GM12878 (cell line): ENCODE measurements at regions not wholly inside any gene's neighbourhood (a gene's known extent, or its start where the extent isn't known, plus 50 kb on each side); places are given as distances from the start of the nearest gene placed in this dataset.
A peak's percentile ranks its signal among the peaks of the same experiment; 100 is the strongest.

ENCODE experiments used
- ATAC-seq: fragments of 200-7000 bp; cut with Tn5 transposase; 3 replicates; pipeline ENCODE4 v1.9.1; 2020; ENCODE audit warnings: mild to moderate bottlenecking, moderate library complexity
- BruUV-seq: library from RNA; stranded (reverse); fragments of 400-500 nt; replicated peaks from 2 replicates; lab custom pipeline; 2021; lab: Mats Ljungman, UMichigan
- CTCF ChIA-PET: fragments of 300-600 bp; sonication (Branson Sonifier 250); formaldehyde crosslinking; extraction: SDS; loops from one replicate; lab custom pipeline; 2021; ENCODE audit warnings: inconsistent platforms; lab: Yijun Ruan, JAX
- POLR2A ChIA-PET: fragments of 350-600 bp; formaldehyde crosslinking; extraction: SDS; loops from one replicate; lab custom pipeline; 2021; ENCODE audit warnings: inconsistent platforms; lab: Charles Lee
- RAD21 ChIA-PET: fragments of 300-600 bp; sonication (Branson Sonifier 250); formaldehyde crosslinking; loops from one replicate; lab custom pipeline; 2023; ENCODE audit warnings: antibody characterized with exemption; ENCODE audit not compliant: unreplicated experiment; lab: Charles Lee
- SMC1A ChIA-PET: fragments of 300-600 bp; sonication (Branson Sonifier 250); formaldehyde crosslinking; loops from one replicate; lab custom pipeline; 2023; ENCODE audit not compliant: unreplicated experiment, uncharacterized antibody; lab: Charles Lee
- DNase-seq: peaks from one replicate; pipeline ENCODE4 v3.0.0-alpha.2; 2011; ENCODE audit warnings: low read depth, low spot score
- FAIRE-seq: peaks from 3 replicates; lab custom pipeline; 2011; peaks lifted over from hg19 to GRCh38; lab: Jason Lieb, UNC
- H2AFZ ChIP-seq: 2 replicates; pipeline ENCODE4 v1.6.0; 2011; ENCODE audit warnings: low read depth, low read length, control low read depth; ENCODE audit not compliant: control insufficient read depth
- H3K27ac ChIP-seq: 2 replicates; pipeline ENCODE4 v1.5.1; 2011; ENCODE audit warnings: control low read depth; ENCODE audit not compliant: control insufficient read depth, insufficient read depth
- H3K27me3 ChIP-seq, 2 experiments: replicated peaks in 1 of 2; 2 replicates each; pipeline versions ENCODE4 v1.6.0 to v1.6.1; 2011; ENCODE audit warnings: low read length in 1 of 2; ENCODE audit not compliant: control insufficient read depth in 2 of 2, insufficient read depth in 2 of 2
- H3K36me3 ChIP-seq, 2 experiments: 2 replicates each; pipeline ENCODE4 v1.5.1; 2011; ENCODE audit warnings: low read length in 1 of 2; ENCODE audit not compliant: control insufficient read depth in 2 of 2, insufficient read depth in 2 of 2
- H3K4me1 ChIP-seq: 2 replicates; pipeline ENCODE4 v1.6.1; 2011; ENCODE audit warnings: mild to moderate bottlenecking, low read length, moderate library complexity, mixed read lengths; ENCODE audit not compliant: control insufficient read depth, insufficient read depth
- H3K4me2 ChIP-seq: 2 replicates; pipeline ENCODE4 v1.6.0; 2011; ENCODE audit warnings: control low read depth; ENCODE audit not compliant: control insufficient read depth, insufficient read depth
- H3K4me3 ChIP-seq: fragments of 200-600 bp; sonication (generic); 2 replicates; pipeline ENCODE4 v1.5.1; 2016
- H3K79me2 ChIP-seq: 2 replicates; pipeline ENCODE4 v1.6.0; 2011; ENCODE audit warnings: low read length; ENCODE audit not compliant: control insufficient read depth, insufficient read depth
- H3K9ac ChIP-seq: 2 replicates; pipeline ENCODE4 v1.8.0; 2011; ENCODE audit warnings: low read length, control low read depth, mixed read lengths; ENCODE audit not compliant: control insufficient read depth, insufficient read depth
- H3K9me3 ChIP-seq: replicated peaks from 3 replicates; pipeline ENCODE4 v1.5.1; 2011; ENCODE audit warnings: mild to moderate bottlenecking, low read length; ENCODE audit not compliant: control insufficient read depth, insufficient read depth
- H4K20me1 ChIP-seq: 2 replicates; pipeline ENCODE4 v1.6.0; 2011; ENCODE audit not compliant: control insufficient read depth, insufficient read depth
- POLR2AphosphoS2 ChIP-seq: IDR thresholded peaks from 2 replicates; pipeline ENCODE4 v1.6.1; 2011; ENCODE audit warnings: low read depth, mild to moderate bottlenecking, low read length, improper control_type of control experiment, moderate library complexity
- WGBS: methylation state at CpG from one replicate; pipeline ENCODE4 v1.1.6; 2016; ENCODE audit warnings: low lambda C conversion rate; ENCODE audit not compliant: insufficient replicate concordance, insufficient coverage; ENCODE audit errors: missing lambda C conversion rate; 5-methylcytosine and 5-hydroxymethylcytosine counted together
- in situ Hi-C: fragments of 300-500 bp; cut with MboI; formaldehyde crosslinking; loops from 9 replicates; pipeline ENCODE4 v1.14.3; 2018; ENCODE audit warnings: mixed read lengths
- intact Hi-C: fragments of 100-400 bp; cut with micrococcal nuclease; formaldehyde crosslinking; loops from one replicate; pipeline ENCODE4 v1.14.2; 2022; ENCODE audit not compliant: unreplicated experiment
- TF ChIP-seq, protein P1 (sequence below): fragments of 450-650 bp; conservative IDR thresholded peaks from 2 replicates; pipeline ENCODE4 v1.6.1; 2017; ENCODE audit warnings: mild to moderate bottlenecking, moderate library complexity
- TF ChIP-seq, protein P2 (sequence below): fragments of 450-650 bp; IDR thresholded peaks from 2 replicates; pipeline ENCODE4 v1.6.1; 2017; ENCODE audit warnings: mild to moderate bottlenecking, low read depth, inconsistent platforms; ENCODE audit not compliant: poor library complexity, severe bottlenecking
- TF ChIP-seq, protein P3 (sequence below), 3 experiments: IDR thresholded peaks in 2 of 3; conservative IDR thresholded peaks in 1 of 3; 2 replicates each; pipeline ENCODE4 v1.5.1; 2011; ENCODE audit warnings: low read depth in 3 of 3, low read length in 3 of 3, mild to moderate bottlenecking in 3 of 3, control low read depth in 2 of 3, moderate library complexity in 2 of 3, inconsistent platforms in 1 of 3, mixed read lengths in 1 of 3; ENCODE audit not compliant: control insufficient read depth in 2 of 3, insufficient read depth in 1 of 3; ENCODE audit errors: extremely low read depth in 1 of 3

DNA sequence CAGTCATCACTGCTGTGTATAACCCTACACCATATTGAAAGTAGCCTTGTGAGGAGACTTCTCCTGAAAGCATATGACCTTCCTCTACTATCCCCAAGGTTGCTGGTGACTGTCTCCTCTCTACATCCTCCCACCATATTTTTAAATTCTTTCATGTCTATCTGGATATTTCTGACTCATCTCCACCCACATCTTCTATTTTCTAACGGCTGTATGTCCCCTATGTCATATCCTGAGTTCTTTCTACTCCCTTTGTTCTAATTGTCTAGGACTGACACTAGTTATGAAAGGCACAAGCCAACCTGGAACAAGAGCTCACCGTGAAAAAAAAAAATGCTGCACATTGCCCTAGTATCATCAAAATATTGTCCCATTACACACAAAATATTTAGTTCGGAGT is 218.3 kb upstream of the ZNF462 start (continued):
- TF ChIP-seq, protein P1, sequence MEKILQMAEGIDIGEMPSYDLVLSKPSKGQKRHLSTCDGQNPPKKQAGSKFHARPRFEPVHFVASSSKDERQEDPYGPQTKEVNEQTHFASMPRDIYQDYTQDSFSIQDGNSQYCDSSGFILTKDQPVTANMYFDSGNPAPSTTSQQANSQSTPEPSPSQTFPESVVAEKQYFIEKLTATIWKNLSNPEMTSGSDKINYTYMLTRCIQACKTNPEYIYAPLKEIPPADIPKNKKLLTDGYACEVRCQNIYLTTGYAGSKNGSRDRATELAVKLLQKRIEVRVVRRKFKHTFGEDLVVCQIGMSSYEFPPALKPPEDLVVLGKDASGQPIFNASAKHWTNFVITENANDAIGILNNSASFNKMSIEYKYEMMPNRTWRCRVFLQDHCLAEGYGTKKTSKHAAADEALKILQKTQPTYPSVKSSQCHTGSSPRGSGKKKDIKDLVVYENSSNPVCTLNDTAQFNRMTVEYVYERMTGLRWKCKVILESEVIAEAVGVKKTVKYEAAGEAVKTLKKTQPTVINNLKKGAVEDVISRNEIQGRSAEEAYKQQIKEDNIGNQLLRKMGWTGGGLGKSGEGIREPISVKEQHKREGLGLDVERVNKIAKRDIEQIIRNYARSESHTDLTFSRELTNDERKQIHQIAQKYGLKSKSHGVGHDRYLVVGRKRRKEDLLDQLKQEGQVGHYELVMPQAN = no peak

DNA sequence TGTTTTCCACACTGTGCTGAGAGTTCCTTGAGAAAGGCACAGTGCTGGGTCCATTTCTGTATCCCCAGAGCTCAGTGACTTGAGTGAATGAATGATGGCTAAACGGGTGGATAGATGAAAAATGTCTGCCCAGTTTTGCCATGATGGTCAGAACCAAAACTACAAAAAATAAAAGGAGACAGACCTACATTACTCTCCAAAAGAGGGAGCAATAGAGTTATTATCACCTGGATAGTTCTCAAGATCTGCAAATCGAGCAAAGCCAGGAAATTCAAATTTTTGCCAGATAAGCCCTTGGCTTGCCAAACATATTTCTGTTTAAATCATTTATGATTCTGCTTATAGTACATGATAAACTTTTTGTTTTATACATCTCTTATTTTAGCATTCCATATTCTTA is 214.2 kb upstream of the ZNF462 start:
- H3K36me3 ChIP-seq = no peaks in the 10 kb centered on the region
- H3K79me2 ChIP-seq = no peaks in the 10 kb centered on the region
- ChIA-PET RAD21 (no interaction called here), POLR2A (no interaction called here), CTCF (no interaction called here), SMC1A (no interaction called here)
- no TSS peak for BruUV-seq
- no peaks in the 10 kb centered on the region for H3K9me3 ChIP-seq
- no peaks in the 10 kb centered on the region for H3K27me3 ChIP-seq
- ATAC-seq = no peak
- TF ChIP-seq, protein P2, sequence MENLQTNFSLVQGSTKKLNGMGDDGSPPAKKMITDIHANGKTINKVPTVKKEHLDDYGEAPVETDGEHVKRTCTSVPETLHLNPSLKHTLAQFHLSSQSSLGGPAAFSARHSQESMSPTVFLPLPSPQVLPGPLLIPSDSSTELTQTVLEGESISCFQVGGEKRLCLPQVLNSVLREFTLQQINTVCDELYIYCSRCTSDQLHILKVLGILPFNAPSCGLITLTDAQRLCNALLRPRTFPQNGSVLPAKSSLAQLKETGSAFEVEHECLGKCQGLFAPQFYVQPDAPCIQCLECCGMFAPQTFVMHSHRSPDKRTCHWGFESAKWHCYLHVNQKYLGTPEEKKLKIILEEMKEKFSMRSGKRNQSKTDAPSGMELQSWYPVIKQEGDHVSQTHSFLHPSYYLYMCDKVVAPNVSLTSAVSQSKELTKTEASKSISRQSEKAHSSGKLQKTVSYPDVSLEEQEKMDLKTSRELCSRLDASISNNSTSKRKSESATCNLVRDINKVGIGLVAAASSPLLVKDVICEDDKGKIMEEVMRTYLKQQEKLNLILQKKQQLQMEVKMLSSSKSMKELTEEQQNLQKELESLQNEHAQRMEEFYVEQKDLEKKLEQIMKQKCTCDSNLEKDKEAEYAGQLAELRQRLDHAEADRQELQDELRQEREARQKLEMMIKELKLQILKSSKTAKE = no peak
- TF ChIP-seq, protein P3, sequence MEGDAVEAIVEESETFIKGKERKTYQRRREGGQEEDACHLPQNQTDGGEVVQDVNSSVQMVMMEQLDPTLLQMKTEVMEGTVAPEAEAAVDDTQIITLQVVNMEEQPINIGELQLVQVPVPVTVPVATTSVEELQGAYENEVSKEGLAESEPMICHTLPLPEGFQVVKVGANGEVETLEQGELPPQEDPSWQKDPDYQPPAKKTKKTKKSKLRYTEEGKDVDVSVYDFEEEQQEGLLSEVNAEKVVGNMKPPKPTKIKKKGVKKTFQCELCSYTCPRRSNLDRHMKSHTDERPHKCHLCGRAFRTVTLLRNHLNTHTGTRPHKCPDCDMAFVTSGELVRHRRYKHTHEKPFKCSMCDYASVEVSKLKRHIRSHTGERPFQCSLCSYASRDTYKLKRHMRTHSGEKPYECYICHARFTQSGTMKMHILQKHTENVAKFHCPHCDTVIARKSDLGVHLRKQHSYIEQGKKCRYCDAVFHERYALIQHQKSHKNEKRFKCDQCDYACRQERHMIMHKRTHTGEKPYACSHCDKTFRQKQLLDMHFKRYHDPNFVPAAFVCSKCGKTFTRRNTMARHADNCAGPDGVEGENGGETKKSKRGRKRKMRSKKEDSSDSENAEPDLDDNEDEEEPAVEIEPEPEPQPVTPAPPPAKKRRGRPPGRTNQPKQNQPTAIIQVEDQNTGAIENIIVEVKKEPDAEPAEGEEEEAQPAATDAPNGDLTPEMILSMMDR (IDR thresholded peaks at IDR 0.05 in 2 of 3, conservative IDR thresholded peaks at IDR 0.05 in 1 of 3; ENCODE audit: control insufficient read depth in 2 of 3, extremely low read depth in 1 of 3, insufficient read depth in 1 of 3, low read depth in 3 of 3, low read length in 3 of 3) = peak in 1 of 3 experiments; percentile 16; a peak in 1 of 6 replicates
- no peak for TF ChIP-seq POLR2AphosphoS2
- H3K4me3 ChIP-seq = no peak overlapping the region
- H2AFZ ChIP-seq = no peak overlapping the region
- 2% methylated on average over 2 of the region's 2 CpGs for WGBS
- FAIRE-seq = no peak
- no peaks in the 10 kb centered on the region for H3K4me1 ChIP-seq
- H3K27ac ChIP-seq = no peak overlapping the region
- DNase-seq = no peak
- intact Hi-C loops = loop anchor here (5.0 to 10.0 kb wide), 2 partner anchors 214 to 344 kb away; partner anchors contain the start of gene ZNF462
- H3K9ac ChIP-seq = no peak overlapping the region
- in situ Hi-C loops = no loop called here
- H4K20me1 ChIP-seq = no peaks in the 10 kb centered on the region
- no peak overlapping the region for H3K4me2 ChIP-seq
